HEK293 (cell line): ENCODE measurements at regions not wholly inside any gene's neighbourhood (a gene's known extent, or its start where the extent isn't known, plus 50 kb on each side); places are given as distances from the start of the nearest gene placed in this dataset.

ENCODE experiments used
- CTCF ChIA-PET: fragments of 350-600 bp; formaldehyde crosslinking; extraction: SDS; loops from one replicate; lab custom pipeline; 2021; ENCODE audit warnings: antibody characterized with exemption; lab: Yijun Ruan, JAX
- POLR2A ChIA-PET: fragments of 300-600 bp; formaldehyde crosslinking; extraction: SDS; loops from one replicate; lab custom pipeline; 2020; ENCODE audit warnings: antibody characterized with exemption, inconsistent platforms; lab: Yijun Ruan, JAX
- H3K27ac ChIP-seq: fragments of 200-500 bp; sonication (Bioruptor generic); 2 replicates; pipeline ENCODE4 v1.5.1; 2014; ENCODE audit warnings: low read depth, low read length, control low read depth, inconsistent platforms; ENCODE audit errors: extremely low read depth
- H3K36me3 ChIP-seq, 2 experiments: fragments of 200-500 bp in 1 of 2; sonication (Bioruptor generic) in 1 of 2; 1 replicate in 1 of 2; 2 replicates in 1 of 2; pipeline ENCODE4 v1.5.1; 2014 to 2017; ENCODE audit warnings: inconsistent platforms in 2 of 2, low read length in 2 of 2; ENCODE audit not compliant: control insufficient read depth in 2 of 2, insufficient read depth in 1 of 2
- H3K4me1 ChIP-seq: fragments of 200-500 bp; sonication (Bioruptor generic); 2 replicates; pipeline ENCODE4 v1.5.1; 2014; ENCODE audit warnings: mild to moderate bottlenecking, low read length, inconsistent platforms; ENCODE audit not compliant: control insufficient read depth, insufficient read depth
- H3K4me3 ChIP-seq: 2 replicates; pipeline ENCODE4 v1.5.1; 2011; ENCODE audit warnings: low read depth, mild to moderate bottlenecking, control low read depth, low read length, moderate library complexity
- H3K9me3 ChIP-seq: fragments of 200-500 bp; sonication (Bioruptor generic); 2 replicates; pipeline ENCODE4 v1.5.1; 2014; ENCODE audit warnings: low read depth, low read length, inconsistent platforms; ENCODE audit not compliant: control insufficient read depth, insufficient read depth
- BCL11B ChIP-seq: fragments of 450-650 bp; formaldehyde crosslinking; IDR thresholded peaks from 2 replicates; pipeline ENCODE4 v1.5.1; 2016; ENCODE audit warnings: low read depth, missing biosample characterization, missing genetic modification characterization
- ELK4 ChIP-seq: IDR thresholded peaks from 2 replicates; pipeline ENCODE4 v1.6.1; 2011; ENCODE audit warnings: mild to moderate bottlenecking, low read depth, low read length, borderline replicate concordance
- ZBTB11 ChIP-seq: fragments of 450-650 bp; formaldehyde crosslinking; conservative IDR thresholded peaks from 2 replicates; pipeline ENCODE4 v1.5.1; 2016; ENCODE audit warnings: low read depth, missing biosample characterization, missing genetic modification characterization
- ZBTB26 ChIP-seq: fragments of 450-650 bp; formaldehyde crosslinking; optimal IDR thresholded peaks from 2 replicates; pipeline ENCODE3; 2016; ENCODE audit warnings: missing biosample characterization, mild to moderate bottlenecking, missing genetic modification characterization
- ZFHX2 ChIP-seq: fragments of 450-650 bp; formaldehyde crosslinking; conservative IDR thresholded peaks from 2 replicates; pipeline ENCODE4 v1.5.1; 2016; ENCODE audit warnings: missing biosample characterization, missing genetic modification characterization
- ZNF121 ChIP-seq: fragments of 450-650 bp; formaldehyde crosslinking; IDR thresholded peaks from 2 replicates; pipeline ENCODE4 v1.5.1; 2016; ENCODE audit warnings: missing biosample characterization, missing genetic modification characterization
- ZNF140 ChIP-seq: fragments of 450-650 bp; formaldehyde crosslinking; IDR thresholded peaks from 2 replicates; pipeline ENCODE4 v1.5.1; 2016; ENCODE audit warnings: missing biosample characterization, missing genetic modification characterization
- ZNF146 ChIP-seq: fragments of 450-650 bp; formaldehyde crosslinking; IDR thresholded peaks from 2 replicates; pipeline ENCODE4 v1.5.1; 2016; ENCODE audit warnings: missing biosample characterization, missing genetic modification characterization
- ZNF148 ChIP-seq: fragments of 450-650 bp; formaldehyde crosslinking; IDR thresholded peaks from 2 replicates; pipeline ENCODE4 v1.5.0; 2017; ENCODE audit warnings: missing biosample characterization, missing genetic modification characterization, borderline replicate concordance
- ZNF211 ChIP-seq: fragments of 450-650 bp; formaldehyde crosslinking; IDR thresholded peaks from 2 replicates; pipeline ENCODE4 v1.5.1; 2016; ENCODE audit warnings: low read depth, missing biosample characterization, missing genetic modification characterization
- ZNF248 ChIP-seq: fragments of 450-650 bp; formaldehyde crosslinking; IDR thresholded peaks from 2 replicates; pipeline ENCODE4 v1.5.1; 2017; ENCODE audit warnings: missing biosample characterization, missing genetic modification characterization
- ZNF48 ChIP-seq: fragments of 450-650 bp; formaldehyde crosslinking; IDR thresholded peaks from 2 replicates; pipeline ENCODE4 v1.5.1; 2016; ENCODE audit warnings: missing biosample characterization, missing genetic modification characterization
- ZNF548 ChIP-seq: fragments of 450-650 bp; formaldehyde crosslinking; IDR thresholded peaks from 2 replicates; pipeline ENCODE4 v1.5.1; 2016; ENCODE audit warnings: missing biosample characterization, missing genetic modification characterization
- ZNF561 ChIP-seq: fragments of 450-650 bp; IDR thresholded peaks from 2 replicates; pipeline ENCODE4 v1.5.1; 2018; ENCODE audit warnings: missing biosample characterization, missing genetic modification characterization, borderline replicate concordance
- ZNF768 ChIP-seq: fragments of 450-650 bp; formaldehyde crosslinking; IDR thresholded peaks from 2 replicates; pipeline ENCODE4 v1.5.1; 2018; ENCODE audit warnings: missing biosample characterization, mild to moderate bottlenecking, missing genetic modification characterization
- ZNF791 ChIP-seq: fragments of 450-650 bp; formaldehyde crosslinking; IDR thresholded peaks from 2 replicates; pipeline ENCODE4 v1.5.1; 2016; ENCODE audit warnings: missing biosample characterization, missing genetic modification characterization
- TF ChIP-seq, protein P1 (sequence below): fragments of 450-650 bp; formaldehyde crosslinking; IDR thresholded peaks from 2 replicates; pipeline ENCODE4 v1.5.1; 2016; ENCODE audit warnings: missing biosample characterization, missing genetic modification characterization
- TF ChIP-seq, protein P2 (sequence below): fragments of 450-650 bp; formaldehyde crosslinking; IDR thresholded peaks from 2 replicates; pipeline ENCODE4 v1.5.1; 2016; ENCODE audit warnings: missing biosample characterization, missing genetic modification characterization, borderline replicate concordance

DNA sequence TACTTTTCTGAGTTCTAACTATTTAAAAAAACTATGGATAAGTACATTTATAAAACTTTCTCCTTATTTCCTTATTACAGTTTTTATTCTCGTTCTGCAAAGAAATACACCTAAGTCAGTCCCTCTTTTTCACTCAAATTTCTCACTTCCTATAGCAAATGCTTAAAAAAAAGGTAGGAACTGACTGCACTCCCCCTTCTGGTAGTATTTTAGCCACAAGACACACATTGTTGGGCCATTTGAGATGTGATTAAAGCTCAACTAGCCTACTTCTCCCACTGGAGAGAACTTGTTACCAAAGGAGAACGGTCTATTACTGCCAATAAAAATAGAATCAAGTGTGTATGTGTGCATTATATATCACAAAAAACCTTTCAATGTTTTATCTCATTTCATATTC, 521.9 kb upstream of the PRMT6 start:
- no peak overlapping the region for H3K27ac ChIP-seq
- H3K36me3 ChIP-seq: no peaks in the 10 kb centered on the region
- no peak overlapping the region for H3K4me3 ChIP-seq
- TF ChIP-seq ZNF146 (tag by site-specific recombination) (no peak), ZNF768 (tag by site-specific recombination) (no peak)
- TF ChIP-seq, all 188 proteins: peak for 0
- ChIA-PET CTCF (interaction anchor here (0.7 kb wide), 1 partner anchor 16 kb away, joined by 4 read pairs; no protein-coding TSS in a partner anchor), POLR2A (no interaction called here)
- H3K4me1 ChIP-seq: no peaks in the 10 kb centered on the region
- no peaks in the 10 kb centered on the region for H3K9me3 ChIP-seq

DNA sequence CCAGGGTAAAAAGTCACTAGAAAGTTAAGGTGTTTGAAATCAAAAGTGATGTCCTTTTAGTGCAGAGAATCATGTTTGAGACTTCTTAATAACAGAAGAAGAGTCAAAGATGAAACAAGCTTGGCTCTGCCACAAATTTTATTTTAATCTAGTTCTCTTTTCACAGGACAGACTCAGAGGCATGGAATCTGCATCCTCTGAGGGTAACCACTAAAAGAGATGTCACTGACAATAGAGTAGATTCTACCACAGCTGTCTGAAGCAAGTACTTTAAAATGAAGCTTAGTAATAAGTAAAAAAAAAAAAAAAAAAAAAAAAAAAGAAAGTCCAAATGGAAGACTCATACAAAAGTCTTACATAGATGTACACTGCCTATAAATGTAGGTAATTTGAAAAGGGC, 519.7 kb upstream of the PRMT6 start:
- POLR2A ChIA-PET: no interaction called here
- CTCF ChIA-PET: interaction anchor here (0.6 kb wide), 1 partner anchor 304 kb away, joined by 3 read pairs; no protein-coding TSS in a partner anchor
- no peaks in the 10 kb centered on the region for H3K9me3 ChIP-seq
- TF ChIP-seq ZNF548 (tag by site-specific recombination) (no peak), ZNF211 (no peak), ZNF148 (tag by site-specific recombination) (no peak), ZNF561 (no peak), BCL11B (tag by site-specific recombination) (no peak), ZFHX2 (tag by site-specific recombination) (no peak), ZBTB26 (tag by site-specific recombination) (no peak), ZNF121 (tag by site-specific recombination) (no peak), ZNF791 (tag by site-specific recombination) (no peak), ZNF140 (tag by site-specific recombination) (no peak), ZNF248 (tag by site-specific recombination) (no peak), ZNF768 (tag by site-specific recombination) (no peak), ZBTB11 (tag by site-specific recombination) (no peak), ZNF48 (tag by site-specific recombination) (no peak), ELK4 (no peak)
- TF ChIP-seq, protein P1, sequence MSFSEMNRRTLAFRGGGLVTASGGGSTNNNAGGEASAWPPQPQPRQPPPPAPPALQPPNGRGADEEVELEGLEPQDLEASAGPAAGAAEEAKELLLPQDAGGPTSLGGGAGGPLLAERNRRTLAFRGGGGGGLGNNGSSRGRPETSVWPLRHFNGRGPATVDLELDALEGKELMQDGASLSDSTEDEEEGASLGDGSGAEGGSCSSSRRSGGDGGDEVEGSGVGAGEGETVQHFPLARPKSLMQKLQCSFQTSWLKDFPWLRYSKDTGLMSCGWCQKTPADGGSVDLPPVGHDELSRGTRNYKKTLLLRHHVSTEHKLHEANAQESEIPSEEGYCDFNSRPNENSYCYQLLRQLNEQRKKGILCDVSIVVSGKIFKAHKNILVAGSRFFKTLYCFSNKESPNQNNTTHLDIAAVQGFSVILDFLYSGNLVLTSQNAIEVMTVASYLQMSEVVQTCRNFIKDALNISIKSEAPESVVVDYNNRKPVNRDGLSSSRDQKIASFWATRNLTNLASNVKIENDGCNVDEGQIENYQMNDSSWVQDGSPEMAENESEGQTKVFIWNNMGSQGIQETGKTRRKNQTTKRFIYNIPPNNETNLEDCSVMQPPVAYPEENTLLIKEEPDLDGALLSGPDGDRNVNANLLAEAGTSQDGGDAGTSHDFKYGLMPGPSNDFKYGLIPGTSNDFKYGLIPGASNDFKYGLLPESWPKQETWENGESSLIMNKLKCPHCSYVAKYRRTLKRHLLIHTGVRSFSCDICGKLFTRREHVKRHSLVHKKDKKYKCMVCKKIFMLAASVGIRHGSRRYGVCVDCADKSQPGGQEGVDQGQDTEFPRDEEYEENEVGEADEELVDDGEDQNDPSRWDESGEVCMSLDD: no peak
- TF ChIP-seq, protein P2, sequence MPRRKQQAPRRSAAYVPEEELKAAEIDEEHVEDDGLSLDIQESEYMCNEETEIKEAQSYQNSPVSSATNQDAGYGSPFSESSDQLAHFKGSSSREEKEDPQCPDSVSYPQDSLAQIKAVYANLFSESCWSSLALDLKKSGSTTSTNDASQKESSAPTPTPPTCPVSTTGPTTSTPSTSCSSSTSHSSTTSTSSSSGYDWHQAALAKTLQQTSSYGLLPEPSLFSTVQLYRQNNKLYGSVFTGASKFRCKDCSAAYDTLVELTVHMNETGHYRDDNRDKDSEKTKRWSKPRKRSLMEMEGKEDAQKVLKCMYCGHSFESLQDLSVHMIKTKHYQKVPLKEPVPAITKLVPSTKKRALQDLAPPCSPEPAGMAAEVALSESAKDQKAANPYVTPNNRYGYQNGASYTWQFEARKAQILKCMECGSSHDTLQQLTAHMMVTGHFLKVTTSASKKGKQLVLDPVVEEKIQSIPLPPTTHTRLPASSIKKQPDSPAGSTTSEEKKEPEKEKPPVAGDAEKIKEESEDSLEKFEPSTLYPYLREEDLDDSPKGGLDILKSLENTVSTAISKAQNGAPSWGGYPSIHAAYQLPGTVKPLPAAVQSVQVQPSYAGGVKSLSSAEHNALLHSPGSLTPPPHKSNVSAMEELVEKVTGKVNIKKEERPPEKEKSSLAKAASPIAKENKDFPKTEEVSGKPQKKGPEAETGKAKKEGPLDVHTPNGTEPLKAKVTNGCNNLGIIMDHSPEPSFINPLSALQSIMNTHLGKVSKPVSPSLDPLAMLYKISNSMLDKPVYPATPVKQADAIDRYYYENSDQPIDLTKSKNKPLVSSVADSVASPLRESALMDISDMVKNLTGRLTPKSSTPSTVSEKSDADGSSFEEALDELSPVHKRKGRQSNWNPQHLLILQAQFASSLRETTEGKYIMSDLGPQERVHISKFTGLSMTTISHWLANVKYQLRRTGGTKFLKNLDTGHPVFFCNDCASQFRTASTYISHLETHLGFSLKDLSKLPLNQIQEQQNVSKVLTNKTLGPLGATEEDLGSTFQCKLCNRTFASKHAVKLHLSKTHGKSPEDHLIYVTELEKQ (tag by site-specific recombination): no peak

More for the DNA sequence above, 519.7 kb upstream of the PRMT6 start:
- Histone ChIP-seq H3K4me1 (no peaks in the 10 kb centered on the region), H3K27ac (no peak overlapping the region), H3K4me3 (no peak overlapping the region), H3K36me3 (no peaks in the 10 kb centered on the region)
